ENCODE measurements at regions not wholly inside any gene's neighbourhood (a gene's known extent, or its start where the extent isn't known, plus 50 kb on each side); places are given as distances from the start of the nearest gene placed in this dataset.
A peak's percentile ranks its signal among the peaks of the same experiment; 100 is the strongest.

DNA sequence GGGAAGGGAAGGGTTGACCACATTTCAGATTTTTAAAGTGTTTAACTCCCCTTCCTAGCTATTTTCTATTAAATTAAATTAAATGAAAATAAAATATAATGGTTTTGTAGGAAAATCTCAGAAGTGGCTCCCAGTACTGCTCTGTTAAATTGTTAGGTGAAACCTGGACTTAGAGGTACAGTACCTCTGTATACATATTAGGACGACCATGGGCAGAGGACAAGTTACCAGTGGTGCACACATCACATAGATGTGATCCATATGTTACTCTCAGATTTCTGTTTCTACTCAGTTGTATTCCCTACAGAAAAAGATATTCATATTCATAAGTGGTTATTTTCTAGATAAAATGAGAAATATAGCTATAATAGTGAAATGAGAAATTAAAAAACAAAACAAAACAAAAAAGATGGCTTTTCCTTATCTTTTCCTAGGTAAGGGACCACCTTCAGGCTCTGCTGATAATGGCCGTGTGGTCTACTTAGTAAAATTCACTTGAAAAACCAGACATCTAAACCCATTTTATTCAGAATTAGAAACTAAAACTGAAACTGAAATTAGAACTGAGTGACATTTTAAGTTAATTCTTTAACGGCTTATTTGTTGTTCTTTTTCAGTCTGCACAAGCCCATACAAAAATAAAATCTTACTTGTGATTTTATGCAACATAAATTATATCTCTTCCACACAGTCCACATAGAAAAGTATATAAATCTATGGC, 832.5 kb upstream of the CHAC2 start:
- H3K9ac ChIP-seq: no peak overlapping the region
- no peaks in the 10 kb centered on the region for H3K9me3 ChIP-seq (ENCODE audit: control insufficient read depth, low read length)
- H3K4me1 ChIP-seq: no peaks in the 10 kb centered on the region
- no peaks in the 10 kb centered on the region for H3K79me2 ChIP-seq
- H3K4me3 ChIP-seq (ENCODE audit: low read depth, low read length): no peak overlapping the region
- no peak overlapping the region for H3K4me2 ChIP-seq (ENCODE audit: low read length)
- TF ChIP-seq, protein P1, sequence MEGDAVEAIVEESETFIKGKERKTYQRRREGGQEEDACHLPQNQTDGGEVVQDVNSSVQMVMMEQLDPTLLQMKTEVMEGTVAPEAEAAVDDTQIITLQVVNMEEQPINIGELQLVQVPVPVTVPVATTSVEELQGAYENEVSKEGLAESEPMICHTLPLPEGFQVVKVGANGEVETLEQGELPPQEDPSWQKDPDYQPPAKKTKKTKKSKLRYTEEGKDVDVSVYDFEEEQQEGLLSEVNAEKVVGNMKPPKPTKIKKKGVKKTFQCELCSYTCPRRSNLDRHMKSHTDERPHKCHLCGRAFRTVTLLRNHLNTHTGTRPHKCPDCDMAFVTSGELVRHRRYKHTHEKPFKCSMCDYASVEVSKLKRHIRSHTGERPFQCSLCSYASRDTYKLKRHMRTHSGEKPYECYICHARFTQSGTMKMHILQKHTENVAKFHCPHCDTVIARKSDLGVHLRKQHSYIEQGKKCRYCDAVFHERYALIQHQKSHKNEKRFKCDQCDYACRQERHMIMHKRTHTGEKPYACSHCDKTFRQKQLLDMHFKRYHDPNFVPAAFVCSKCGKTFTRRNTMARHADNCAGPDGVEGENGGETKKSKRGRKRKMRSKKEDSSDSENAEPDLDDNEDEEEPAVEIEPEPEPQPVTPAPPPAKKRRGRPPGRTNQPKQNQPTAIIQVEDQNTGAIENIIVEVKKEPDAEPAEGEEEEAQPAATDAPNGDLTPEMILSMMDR (IDR thresholded peaks at IDR 0.05): no peak
- H3K36me3 ChIP-seq (ENCODE audit: control insufficient read depth, insufficient read depth, low read length): no peaks in the 10 kb centered on the region
- no peaks in the 10 kb centered on the region for H3K27me3 ChIP-seq (ENCODE audit: control insufficient read depth, insufficient read depth, low read length)
- H3K27ac ChIP-seq: no peak overlapping the region
- H2AFZ ChIP-seq: no peak overlapping the region

DNA sequence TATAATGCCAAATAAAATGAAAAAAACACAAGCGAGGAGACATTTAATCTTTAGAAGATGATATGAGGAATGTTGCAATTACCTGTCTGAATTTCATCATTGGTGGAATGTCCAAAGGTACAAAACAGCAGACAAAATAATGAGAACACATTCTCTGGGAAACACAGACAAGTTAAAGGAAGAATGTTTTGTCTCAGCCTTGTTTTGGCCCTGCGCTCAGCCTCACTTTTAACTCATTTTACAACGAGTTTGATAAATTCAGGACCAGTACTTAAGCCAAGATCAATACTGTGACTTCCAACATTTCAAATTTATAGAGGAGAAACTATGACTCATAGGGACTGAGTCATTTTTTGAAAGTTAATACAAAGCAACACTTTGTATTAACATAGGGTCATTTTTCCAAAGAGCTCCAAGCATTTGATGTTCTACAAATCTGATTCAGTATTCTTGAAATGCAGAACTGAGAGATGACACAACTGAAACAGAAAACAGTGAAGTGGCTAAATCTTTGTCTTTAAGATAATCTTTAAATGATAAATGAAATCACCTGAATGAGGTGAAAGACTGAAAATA, 833.2 kb upstream of the CHAC2 start:
- H3K27me3 ChIP-seq (ENCODE audit: control insufficient read depth, insufficient read depth, low read length): no peaks in the 10 kb centered on the region
- peak overlapping the region; percentile 27 for H2AFZ ChIP-seq
- no peaks in the 10 kb centered on the region for H3K79me2 ChIP-seq
- no peaks in the 10 kb centered on the region for H3K9me3 ChIP-seq (ENCODE audit: control insufficient read depth, low read length)
- no peak overlapping the region for H3K4me3 ChIP-seq (ENCODE audit: low read depth, low read length)
- no peak overlapping the region for H3K9ac ChIP-seq
- no peak overlapping the region for H3K27ac ChIP-seq
- no peak overlapping the region for H3K4me2 ChIP-seq (ENCODE audit: low read length)
- no peaks in the 10 kb centered on the region for H3K36me3 ChIP-seq (ENCODE audit: control insufficient read depth, insufficient read depth, low read length)
- H3K4me1 ChIP-seq: no peaks in the 10 kb centered on the region
- TF ChIP-seq, protein P1 (IDR thresholded peaks at IDR 0.05): no peak

DNA sequence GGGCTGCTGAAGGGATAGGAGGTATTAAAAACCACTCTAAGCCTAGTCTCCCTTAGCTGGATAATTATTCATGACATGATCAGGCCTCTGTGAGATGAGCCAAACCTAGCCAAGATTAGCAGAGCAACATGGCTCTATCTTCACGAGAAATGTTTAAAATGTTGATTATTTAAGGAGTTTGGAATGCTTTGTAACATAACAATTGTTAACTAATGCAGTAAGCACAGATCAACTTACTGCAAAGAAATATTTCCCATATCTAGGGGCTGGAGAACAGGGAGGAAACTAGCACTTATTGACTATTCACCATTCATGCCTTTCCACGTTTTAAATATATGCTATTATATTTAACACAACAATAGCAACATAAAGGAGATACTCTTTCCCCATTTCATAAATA, 833.7 kb upstream of the CHAC2 start:
- Histone ChIP-seq H3K9ac (no peak overlapping the region), H3K36me3 (ENCODE audit: control insufficient read depth, insufficient read depth, low read length) (no peaks in the 10 kb centered on the region), H3K27ac (no peak overlapping the region), H3K4me2 (ENCODE audit: low read length) (no peak overlapping the region), H3K9me3 (ENCODE audit: control insufficient read depth, low read length) (no peaks in the 10 kb centered on the region), H3K79me2 (no peaks in the 10 kb centered on the region), H3K4me1 (no peaks in the 10 kb centered on the region), H3K4me3 (ENCODE audit: low read depth, low read length) (no peak overlapping the region), H3K27me3 (ENCODE audit: control insufficient read depth, insufficient read depth, low read length) (no peaks in the 10 kb centered on the region), H2AFZ (peak overlapping the region; percentile 27)
- TF ChIP-seq, protein P1 (IDR thresholded peaks at IDR 0.05): no peak

DNA sequence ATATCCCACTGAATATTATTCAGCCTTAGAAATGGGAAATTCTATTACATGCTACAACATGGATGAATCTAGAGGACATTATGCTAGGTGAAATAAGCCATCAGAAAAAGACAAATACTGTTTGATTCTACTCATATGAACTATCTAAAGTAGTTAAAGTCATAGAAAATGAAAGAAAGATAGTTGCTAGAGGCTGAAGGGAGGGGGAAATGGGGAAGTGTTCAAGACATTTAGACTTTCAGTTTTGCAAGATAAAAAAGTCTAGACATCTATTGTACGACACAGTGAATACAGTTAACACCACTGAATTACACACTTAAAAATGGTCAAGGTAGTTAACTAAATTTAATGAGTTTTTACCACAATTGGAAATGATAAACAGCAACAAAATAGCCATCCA, 835.9 kb upstream of the CHAC2 start:
- Histone ChIP-seq H3K4me1 (no peaks in the 10 kb centered on the region), H2AFZ (no peak overlapping the region), H3K4me2 (ENCODE audit: low read length) (no peak overlapping the region), H3K9me3 (ENCODE audit: control insufficient read depth, low read length) (no peaks in the 10 kb centered on the region), H3K4me3 (ENCODE audit: low read depth, low read length) (no peak overlapping the region), H3K36me3 (ENCODE audit: control insufficient read depth, insufficient read depth, low read length) (no peaks in the 10 kb centered on the region), H3K27ac (no peak overlapping the region), H3K9ac (no peak overlapping the region), H3K27me3 (ENCODE audit: control insufficient read depth, insufficient read depth, low read length) (no peaks in the 10 kb centered on the region), H3K79me2 (no peaks in the 10 kb centered on the region)
- TF ChIP-seq, protein P1 (IDR thresholded peaks at IDR 0.05): no peak

DNA sequence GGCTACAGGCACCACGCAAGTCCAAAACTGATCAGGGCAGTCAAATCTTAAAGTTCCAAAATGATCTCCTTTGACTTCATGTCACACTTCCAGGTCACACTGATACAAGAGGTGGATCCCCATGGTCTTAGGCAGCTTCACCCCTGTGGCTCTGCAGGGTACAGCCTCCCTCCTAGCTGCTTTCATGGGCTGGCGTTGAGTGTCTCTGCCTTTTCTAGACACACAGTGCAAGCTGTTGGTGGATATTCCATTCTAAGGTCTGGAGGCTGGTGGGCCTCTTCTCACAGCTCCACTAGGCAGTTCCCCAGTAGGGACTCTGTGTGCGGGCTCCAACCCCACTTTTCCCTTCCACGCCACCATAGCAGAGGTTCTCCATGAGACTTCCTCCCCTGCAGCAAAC, 838.2 kb upstream of the CHAC2 start:
- H3K4me3 ChIP-seq (ENCODE audit: low read depth, low read length): no peak overlapping the region
- no peak overlapping the region for H3K27ac ChIP-seq
- no peak overlapping the region for H3K4me2 ChIP-seq (ENCODE audit: low read length)
- no peaks in the 10 kb centered on the region for H3K27me3 ChIP-seq (ENCODE audit: control insufficient read depth, insufficient read depth, low read length)
- H3K4me1 ChIP-seq: no peaks in the 10 kb centered on the region
- no peak overlapping the region for H3K9ac ChIP-seq
- H3K79me2 ChIP-seq: no peaks in the 10 kb centered on the region
- H2AFZ ChIP-seq: no peak overlapping the region
- no peaks in the 10 kb centered on the region for H3K36me3 ChIP-seq (ENCODE audit: control insufficient read depth, insufficient read depth, low read length)
- TF ChIP-seq, protein P1 (IDR thresholded peaks at IDR 0.05): no peak
- H3K9me3 ChIP-seq (ENCODE audit: control insufficient read depth, low read length): no peaks in the 10 kb centered on the region

Data from parathyroid adenoma (tissue), 2 donors.